GM18507 (cell line): ENCODE measurements at regions not wholly inside any gene's neighbourhood (a gene's known extent, or its start where the extent isn't known, plus 50 kb on each side); places are given as distances from the start of the nearest gene placed in this dataset.
"Not testable (repeated sequence)": the region's sequence is repeated elsewhere in the genome, so short reads cannot be mapped to it uniquely, and the experiment has no call there.

Source experiments
- DNase-seq: peaks from one replicate; pipeline ENCODE4 v3.0.0; 2011; ENCODE audit warnings: low read depth; ENCODE audit not compliant: insufficient read length; ENCODE audit errors: extremely low spot score
- FAIRE-seq: peaks from 2 replicates; lab custom pipeline; 2011; peaks lifted over from hg19 to GRCh38; lab: Jason Lieb, UNC

DNA sequence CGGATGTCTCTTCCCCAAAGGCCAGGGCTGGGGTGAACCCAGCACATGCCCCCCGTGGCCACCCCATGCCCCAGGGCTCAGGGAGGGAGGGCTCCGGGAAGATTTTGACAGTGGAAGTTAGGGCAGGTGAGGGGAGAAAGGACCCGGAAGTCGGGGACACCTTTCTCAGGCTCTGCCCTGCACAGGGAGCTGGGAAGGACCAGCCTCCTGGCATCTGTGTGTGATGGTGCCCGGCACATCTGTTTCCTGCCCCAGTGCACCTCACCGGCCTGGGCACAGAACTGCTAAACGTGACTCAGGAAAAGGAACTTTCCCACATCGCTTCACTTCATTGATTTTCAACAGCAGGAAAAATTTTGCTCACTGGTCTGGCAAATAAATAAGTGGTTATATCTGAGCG is 141.1 kb upstream of the AFDN start:
- FAIRE-seq (no peak), DNase-seq (no peak)

DNA sequence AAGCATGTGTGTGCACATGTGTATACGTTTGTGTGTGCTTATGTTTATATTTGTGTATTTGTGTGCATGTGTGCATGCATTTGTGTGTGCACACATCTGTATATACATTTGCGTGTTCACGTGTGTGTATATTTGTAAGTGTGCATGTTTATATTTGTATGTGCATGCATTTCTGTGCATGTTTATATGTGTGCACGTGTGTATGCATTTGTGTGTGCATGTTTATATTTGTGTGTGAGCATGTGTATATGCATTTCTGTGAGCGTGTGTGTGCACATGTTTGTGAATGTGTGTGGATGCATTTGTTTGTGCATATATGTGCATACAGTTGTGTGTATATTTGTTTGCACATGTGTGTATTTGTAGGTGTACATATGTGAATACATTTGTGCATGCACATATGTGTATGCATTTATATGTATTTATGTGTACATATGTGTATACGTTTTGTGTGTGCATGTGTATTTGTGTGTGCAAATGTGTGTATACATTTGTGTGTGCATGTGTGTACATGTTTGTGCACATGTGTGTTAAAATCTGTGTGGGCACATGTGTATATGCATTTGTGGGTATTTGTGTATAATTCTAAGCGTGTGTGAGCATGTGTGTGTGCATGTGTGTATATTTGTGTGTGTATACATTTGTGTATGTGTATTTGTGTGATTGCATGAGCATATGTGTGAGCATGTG is 140.4 kb upstream of the AFDN start:
- no peak for FAIRE-seq
- no peak for DNase-seq

DNA sequence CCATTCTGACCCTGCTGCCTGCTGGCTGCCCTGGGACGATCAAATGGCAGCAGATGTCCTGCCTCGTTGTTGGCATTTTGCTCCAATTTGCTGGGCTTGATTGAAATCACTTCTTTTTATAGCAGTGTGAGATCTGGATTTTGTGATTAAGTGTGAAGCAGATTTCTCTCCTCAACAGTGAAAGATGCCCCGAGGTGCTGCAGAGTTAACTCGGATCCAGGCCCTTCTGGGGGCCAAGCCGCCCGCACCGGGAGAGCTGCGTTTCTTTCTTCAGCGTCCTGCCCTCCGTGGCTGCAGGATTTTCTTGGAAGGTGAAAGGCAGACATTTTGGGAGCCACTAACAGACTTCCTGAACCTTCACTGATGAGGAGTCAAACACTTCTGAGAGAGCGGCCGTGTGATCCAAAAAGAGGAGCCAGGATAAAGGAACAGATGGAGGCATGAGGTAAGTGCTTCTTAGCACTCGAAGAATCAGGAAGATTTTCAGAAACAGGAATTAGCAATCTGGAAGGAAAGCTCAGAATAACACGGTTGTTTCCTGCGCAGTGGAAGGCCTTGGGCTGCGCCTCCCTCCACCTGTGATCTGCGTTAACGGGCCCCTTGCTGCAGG is 139.5 kb upstream of the AFDN start:
- no peak for FAIRE-seq
- no peak for DNase-seq

DNA sequence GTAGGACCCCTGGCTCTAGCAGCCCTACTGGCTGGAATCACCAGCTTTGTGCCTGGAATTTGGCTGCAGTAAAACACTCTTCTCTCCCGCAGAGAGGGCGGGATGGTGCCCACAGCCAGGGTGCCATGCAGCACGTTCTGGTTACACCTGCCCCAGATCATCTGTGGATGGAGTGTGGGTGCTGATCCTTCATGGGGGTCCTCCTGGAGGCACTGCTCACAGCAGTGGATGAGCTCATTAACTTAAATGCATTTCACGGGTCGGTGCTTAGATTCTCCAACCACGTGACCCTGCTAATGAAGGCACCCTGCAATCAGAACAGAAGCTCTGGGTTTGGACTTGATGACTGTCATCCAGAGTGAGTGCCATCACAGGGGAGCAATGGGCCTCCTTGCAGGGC is 138.6 kb upstream of the AFDN start:
- FAIRE-seq (no peak), DNase-seq (no peak)

DNA sequence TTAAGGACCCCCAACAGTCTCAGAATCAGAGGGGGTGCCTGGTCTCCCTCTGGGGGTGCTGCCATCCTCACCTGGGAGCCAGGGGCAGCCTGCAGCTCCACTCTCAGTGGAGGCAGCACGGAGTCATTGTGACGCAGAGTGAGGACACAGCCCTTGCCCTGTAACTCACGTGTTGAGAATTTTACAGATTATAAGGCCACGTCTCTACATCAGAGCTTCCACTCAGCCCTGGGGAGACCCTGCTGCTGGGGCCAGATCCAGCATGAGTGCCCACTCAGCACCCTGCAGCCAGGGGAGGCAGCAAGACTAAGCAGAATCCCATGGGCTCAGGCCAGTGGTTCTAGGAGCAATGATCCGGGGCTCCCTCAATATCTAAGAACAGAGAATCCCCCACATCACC is 137.4 kb upstream of the AFDN start:
- FAIRE-seq (no peak), DNase-seq (no peak)

DNA sequence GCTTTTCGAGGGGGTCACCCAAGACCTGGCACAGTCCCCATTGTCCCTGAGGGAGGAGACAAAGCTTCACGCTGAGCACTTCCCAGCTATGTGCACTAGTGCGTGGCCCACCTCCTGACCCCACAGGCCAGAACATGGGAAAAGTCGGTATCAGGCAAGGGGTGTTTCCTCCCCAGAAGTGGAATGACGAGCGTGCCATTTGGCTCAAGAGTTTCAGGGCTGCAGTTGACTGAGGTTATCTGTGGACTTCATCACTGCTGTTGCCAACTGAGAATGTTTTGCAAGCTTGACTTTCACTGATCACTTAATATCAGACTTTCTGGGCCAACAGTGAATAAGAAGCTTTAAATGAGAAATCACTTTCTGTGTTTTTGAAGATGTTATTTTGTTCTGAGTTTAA is 137.0 kb upstream of the AFDN start:
- DNase-seq (no peak), FAIRE-seq (no peak)

DNA sequence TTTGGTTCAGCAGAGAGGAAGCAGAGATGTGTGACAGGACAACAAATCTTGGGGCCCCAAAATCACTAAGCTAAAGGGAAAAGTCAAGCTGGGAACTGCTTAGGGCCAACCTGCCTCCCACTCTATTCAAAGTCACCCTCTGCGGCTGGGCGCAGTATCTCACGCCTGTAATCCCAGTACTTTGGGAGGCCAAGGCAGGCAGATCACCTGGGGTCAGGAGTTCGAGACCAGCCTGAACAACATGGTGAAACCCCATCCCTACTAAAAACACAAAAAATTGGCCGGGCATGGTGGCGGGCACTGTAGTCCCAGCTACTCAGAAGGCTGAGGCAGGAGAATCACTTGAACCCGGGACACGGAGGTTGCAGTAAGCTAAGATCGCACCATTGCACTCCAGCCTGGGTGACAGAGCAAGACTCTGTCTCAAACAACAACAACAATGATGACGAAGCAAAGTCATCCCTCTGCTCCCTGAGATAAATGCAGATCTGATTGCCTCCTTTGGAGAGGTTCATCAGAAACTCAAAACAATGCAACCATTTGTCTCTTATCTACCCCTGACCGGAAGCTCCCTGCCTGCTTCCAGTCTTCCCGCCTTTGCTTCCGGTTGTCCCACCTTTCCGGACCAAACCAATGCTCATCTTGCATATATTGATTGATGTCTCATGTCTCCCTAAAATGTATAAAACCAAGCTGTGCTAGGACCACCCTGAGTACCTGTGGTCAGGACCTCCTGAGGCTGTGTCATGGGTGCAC is 136.4 kb upstream of the AFDN start:
- DNase-seq, FAIRE-seq: not testable (repeated sequence)

DNA sequence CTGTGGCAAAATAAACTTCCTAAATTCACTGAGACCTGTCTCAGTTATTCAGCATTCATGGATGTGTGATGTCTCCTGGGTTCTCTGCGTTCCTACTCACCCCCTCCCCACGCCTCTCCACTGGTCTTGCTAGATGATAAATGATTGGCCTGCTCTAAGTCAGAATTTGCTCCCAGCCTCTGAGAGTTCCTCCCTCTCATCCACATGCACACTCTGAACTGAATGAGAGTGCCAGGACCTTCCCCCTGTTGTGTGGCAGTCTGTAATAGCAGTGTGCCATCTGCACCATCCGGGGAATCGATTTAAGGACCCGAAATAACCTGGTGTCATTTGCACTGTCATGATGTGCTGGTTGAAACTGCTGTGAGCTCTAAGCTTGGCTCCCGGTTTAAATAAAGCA is 135.8 kb upstream of the AFDN start:
- no peak for FAIRE-seq
- no peak for DNase-seq

DNA sequence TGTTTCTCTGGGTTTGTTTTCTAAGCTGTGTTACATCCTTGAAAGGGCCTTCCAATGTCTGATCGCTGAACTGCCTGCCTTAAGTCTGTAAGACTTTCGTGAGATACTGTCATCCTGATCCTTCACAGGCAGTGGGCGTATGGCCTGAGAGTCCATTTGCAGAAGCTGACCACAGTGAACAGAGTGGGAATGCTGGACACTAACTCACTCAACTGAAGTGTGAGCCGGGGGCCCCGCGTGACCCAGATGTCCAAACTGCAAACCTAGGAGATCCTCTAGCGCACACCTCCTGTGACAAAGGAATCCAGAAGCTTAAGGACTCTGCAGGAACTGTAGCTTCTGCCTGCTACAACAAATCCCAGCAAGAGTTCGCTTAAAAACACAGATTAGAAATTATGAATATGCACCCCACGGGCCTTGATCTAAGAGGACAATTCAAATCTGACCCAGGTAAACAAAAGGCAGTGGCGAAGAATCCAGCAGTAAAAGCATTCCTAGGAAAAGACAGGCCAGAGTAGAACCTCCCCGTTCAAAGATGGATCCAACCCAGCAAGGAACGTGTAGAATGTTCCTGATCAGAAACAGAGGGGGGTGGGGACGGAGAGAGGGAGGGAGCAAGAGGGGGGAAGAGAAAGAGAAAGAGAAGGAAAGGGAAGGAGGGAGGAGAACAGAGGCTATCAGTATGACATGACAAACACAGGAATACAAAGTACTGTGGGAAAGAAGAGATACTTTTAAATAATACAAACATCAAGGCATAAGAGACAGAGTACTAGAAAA is 135.0 kb upstream of the AFDN start:
- no peak for DNase-seq

DNA sequence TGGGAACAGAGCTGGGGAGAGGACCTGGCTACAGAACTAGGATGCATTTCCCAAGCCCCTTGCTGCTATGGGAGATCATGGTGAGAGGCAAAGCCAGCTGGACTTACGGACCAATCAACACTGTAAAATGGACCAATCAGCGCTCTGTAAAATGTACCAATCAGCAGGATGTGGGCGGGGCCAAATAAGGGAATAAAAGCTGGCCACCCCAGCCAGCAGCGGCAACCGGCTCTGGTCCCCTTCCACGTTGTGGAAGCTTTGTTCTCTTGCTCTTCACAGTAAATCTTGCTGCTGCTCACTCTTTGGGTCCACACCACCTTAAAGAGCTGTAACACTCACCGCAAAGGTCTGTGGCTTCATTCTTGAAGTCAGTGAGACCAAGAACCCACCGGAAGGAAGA is 133.2 kb upstream of the AFDN start:
- FAIRE-seq, DNase-seq: not testable (repeated sequence)

More for the DNA sequence above, 135.0 kb upstream of the AFDN start:
- FAIRE-seq: no peak

DNA sequence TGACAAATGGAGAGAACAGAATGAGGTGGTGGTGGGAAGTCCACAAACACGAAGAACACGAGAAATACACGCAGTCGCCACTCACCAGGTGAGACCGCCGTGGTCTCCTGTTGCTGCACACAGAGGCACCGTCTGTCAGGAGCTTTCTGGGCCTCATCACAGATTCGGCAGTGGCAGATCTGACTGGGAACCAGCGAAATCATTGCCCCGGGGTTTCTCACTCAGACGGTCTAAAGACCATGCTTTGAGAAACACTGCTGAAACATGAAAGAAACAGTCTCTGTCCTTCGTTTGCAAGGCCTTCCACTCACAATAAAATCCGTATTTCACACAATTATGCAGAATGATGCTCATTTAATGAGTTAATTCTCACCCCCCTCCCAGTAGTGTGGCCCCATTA is 130.9 kb upstream of the AFDN start:
- no peak for FAIRE-seq
- no peak for DNase-seq

DNA sequence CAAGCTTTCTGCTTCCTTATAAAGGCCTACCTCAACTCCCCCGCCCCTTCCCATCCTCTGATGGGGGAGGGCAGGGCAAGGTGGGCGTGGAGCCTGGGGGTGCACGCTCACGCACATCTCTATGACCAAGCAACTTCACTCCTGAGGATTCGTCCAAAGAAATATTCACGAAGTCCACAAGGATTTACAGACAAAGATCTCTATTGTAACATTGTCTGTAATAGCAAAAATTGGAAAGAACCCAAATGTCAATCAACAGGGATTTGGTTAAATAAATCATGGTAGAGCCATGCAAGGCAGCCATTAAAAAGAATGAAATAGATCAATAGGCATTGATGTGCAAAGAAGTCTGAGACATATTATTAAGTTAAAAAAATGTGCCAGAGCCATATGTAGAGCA is 130.4 kb upstream of the AFDN start:
- no peak for DNase-seq
- FAIRE-seq: no peak

DNA sequence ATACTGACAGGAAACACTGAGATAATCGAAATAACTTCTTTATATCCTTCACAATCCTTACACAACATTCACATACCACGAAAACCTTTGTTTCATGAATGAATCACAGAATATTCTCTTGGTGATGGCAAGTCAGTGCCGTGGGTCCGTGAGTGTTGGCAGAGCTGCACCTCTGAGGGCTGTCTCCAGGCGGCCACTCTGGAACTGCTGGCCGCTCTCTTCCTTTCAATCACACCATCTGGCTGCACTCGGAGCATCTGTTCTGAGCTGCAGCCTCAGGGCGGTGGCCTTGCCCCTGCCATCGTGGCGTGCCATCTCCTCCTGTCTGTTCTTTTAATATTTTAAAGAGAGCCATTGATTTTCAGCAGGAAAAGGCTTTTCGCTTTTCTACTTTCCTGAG is 129.4 kb upstream of the AFDN start:
- no peak for FAIRE-seq
- no peak for DNase-seq

DNA sequence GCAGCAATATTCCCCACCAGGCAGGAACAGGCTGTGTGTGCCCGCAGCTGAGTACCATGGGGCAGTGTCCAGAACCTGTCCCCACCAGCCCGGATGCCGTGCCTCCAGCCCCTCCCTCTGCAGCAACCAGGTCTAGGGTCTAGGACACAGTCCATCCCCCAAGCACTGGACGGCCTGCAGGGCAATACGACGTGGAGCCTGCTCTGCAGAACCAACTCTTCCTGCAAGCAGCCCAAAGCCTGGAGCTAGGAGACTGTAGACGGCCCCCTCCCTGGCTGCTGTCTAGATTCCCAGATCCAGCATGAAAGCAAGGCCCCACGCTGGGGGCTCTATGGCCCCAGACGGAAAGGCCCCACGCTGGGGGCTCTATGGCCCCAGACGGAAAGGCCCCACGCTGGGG is 128.2 kb upstream of the AFDN start:
- FAIRE-seq (no peak), DNase-seq (no peak)

DNA sequence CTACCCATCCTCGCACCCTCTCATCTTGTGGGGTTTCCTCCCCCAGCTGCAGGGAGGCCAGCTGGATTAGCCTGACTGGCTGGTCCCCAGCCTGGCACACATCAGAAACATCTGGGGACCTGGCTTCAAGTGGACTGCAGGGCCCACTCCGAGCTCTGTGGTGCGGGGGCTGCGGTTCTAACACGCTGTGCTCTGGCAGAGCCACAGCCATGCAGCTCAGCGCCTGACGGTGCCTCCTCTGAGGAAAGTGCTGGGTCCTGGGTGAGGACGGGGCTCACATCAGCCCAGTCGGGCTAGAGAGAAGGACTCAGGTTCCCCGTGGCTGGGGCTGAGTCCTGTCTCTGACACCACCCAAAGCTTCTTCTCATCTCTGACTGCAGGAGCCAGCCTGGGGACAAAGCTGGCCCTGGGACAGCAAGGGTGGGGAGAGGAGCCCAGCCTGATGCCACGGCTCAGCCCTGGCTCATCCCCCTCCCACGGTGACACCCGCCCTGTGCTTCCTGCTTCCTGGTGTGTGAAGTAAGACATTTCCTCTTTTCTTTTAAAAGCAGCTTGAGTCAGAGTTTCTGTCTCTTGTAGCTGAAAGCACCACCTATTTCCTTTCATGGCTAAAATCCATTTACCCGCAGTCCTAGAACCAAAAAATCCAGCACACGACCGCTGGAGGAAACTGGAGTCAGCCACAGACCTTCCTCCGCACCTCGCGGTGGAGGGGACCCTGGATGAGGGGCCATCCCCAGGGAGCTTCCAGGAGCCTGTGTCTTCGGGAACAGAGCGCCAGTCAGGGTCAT is 127.4 kb upstream of the AFDN start:
- DNase-seq: peak; percentile 32
- peak; percentile 87 for FAIRE-seq

DNA sequence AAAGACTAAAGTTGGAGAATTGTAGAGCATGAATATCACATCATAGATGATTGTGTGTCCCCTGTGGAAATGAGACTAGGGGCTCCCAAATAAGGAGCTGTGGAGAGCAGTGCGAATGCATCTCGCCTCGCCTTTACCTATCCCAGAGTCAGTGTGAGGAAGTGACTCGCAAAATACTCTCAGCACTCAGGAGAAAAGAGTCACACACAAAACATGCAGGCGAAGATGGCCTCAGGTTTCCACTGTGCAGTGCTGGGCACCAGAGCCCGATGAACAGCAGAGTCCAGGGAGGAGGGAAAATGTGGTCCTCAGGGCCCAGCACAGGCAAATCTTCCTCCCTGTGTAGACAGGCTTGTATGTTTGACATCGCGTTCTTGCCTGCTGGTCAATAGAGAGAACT is 126.5 kb upstream of the AFDN start:
- DNase-seq (no peak), FAIRE-seq (no peak)

DNA sequence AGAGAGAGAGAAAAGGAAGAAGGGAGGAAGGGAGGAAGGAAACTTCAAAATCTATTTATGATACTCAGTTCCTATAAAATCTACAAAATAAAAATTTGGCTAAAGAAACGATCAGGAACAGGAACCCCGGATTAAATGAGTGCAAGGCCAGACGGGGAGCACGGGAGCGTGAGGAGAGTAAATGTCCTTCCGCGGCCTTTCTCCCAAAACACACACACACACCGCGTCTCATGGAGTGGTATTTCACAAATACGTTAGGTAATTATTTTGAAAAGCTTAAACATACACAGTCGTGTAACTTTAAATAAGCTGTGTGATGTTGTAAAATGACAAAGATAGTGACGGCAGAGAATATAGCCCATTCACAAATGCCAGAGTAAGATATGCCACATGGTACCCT is 125.7 kb upstream of the AFDN start:
- FAIRE-seq (no peak), DNase-seq (no peak)

DNA sequence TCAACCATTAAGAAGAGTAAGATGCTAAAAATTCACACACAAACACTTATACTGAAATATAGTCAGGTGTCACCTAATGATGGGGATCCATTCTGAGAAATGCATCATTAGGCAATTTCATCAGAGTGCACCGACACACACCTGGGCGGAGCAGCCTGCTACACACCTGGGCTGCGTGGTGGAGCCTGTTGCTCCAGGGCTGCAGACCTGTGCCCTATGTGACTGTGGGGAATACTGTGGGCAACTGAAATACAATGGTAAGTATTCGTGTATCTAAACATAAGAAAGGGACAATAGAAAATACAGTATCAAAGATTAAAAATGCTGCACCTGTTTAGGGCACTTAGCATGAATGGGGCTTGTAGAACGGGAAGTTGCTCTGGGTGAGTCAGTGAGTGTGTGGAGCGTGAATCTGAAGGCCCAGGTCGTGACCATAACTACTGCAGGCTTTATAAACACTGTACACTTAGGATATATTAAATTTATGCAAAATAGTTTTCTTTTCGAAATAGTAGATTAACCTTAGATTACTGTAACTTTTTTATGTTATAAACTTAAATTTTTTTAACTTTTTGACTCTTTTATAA is 124.4 kb upstream of the AFDN start:
- FAIRE-seq (no peak), DNase-seq (no peak)

DNA sequence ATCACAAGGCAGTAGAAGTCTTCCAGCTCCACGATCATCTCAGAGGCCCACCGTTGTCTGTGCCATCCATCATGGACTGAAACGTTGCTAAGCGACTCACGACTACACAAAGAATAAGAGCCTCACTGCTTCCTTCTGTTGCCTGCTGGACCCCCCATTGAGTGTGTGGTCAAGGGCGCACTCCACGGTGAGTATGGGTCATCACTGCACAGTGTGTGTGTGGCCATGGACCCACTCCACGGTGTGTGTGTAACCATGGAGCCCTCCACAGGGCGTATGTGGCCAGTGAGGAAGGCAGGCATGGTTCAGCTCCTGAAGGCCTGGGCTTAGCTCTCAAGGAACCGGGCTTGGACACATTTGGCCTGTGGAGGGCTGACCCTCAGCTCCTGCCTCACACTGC is 123.4 kb upstream of the AFDN start:
- FAIRE-seq (no peak), DNase-seq (no peak)
